ENCODE measurements at regions not wholly inside any gene's neighbourhood (a gene's known extent, or its start where the extent isn't known, plus 50 kb on each side); places are given as distances from the start of the nearest gene placed in this dataset.

- TF ChIP-seq CTCF (IDR thresholded peaks at IDR 0.05; ENCODE audit: low read depth, low read length) (no peak), POLR2A (IDR thresholded peaks at IDR 0.05; ENCODE audit: extremely low read depth, insufficient read length) (no peak)
These were observed 268.0 kb downstream of the KCNC2 start for GRCh38 chr12:74941670-74942069.

Measured in NB4 (cell line).